ENCODE measurements at regions not wholly inside any gene's neighbourhood (a gene's known extent, or its start where the extent isn't known, plus 50 kb on each side); places are given as distances from the start of the nearest gene placed in this dataset.

DNA sequence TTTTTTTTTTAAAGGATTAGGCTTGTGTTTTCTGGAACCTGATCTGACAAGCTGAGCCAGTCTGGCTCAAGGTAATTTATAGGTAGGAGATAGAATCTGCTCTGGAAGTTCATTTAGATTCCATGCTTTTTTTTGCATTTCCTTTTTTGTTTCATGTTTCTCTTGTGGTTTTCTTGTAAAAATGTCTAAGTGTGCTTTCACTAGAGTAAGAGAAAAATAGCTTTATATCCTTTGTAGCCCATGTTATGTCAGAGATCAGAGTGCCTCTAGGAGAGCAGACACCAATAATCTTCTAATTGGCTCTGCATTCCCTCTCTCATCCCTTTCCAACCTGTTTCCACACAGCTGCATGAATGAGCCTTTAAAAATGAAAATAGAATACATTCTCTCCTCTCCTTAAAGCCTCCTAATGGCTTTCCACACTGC lies 389.8 kb upstream of the KCNMB2 start:
- ATAC-seq, result peak; percentile 27; the same call in 1 of the 3 replicates
- TF ChIP-seq ZC3H10 (CRISPR knock-in tag; IDR thresholded peaks at IDR 0.05), result no peak
- peak; percentile 61; the same call in 1 of the 2 replicates for TF ChIP-seq ISL1 (CRISPR knock-in tag; IDR thresholded peaks at IDR 0.05)

GRCh38 chr3:178147001-178147400 lies 389.2 kb upstream of the KCNMB2 start:
- TF ChIP-seq ZNF70 (CRISPR knock-in tag; IDR thresholded peaks at IDR 0.05), result no peak
- no peak for TF ChIP-seq ARNTL (CRISPR knock-in tag; IDR thresholded peaks at IDR 0.05; ENCODE audit: borderline replicate concordance, low read depth)
- TF ChIP-seq BACH2 (CRISPR knock-in tag; IDR thresholded peaks at IDR 0.05; ENCODE audit: borderline replicate concordance), result no peak
- no peak for TF ChIP-seq ZNF565 (CRISPR knock-in tag; conservative IDR thresholded peaks at IDR 0.05; ENCODE audit: low read depth)
- TF ChIP-seq OSR1 (CRISPR knock-in tag; IDR thresholded peaks at IDR 0.05), result no peak
- TF ChIP-seq ZNF8 (CRISPR knock-in tag; IDR thresholded peaks at IDR 0.05), result no peak
- TF ChIP-seq ESRRG (CRISPR knock-in tag; IDR thresholded peaks at IDR 0.05), result no peak
- no peak for TF ChIP-seq GLIS3 (CRISPR knock-in tag; IDR thresholded peaks at IDR 0.05)
- no peak for TF ChIP-seq TOX (CRISPR knock-in tag; IDR thresholded peaks at IDR 0.05; ENCODE audit: borderline replicate concordance)
- TF ChIP-seq ZFP3 (CRISPR knock-in tag; IDR thresholded peaks at IDR 0.05), result no peak
- TF ChIP-seq SNAI2 (CRISPR knock-in tag; IDR thresholded peaks at IDR 0.05), result no peak
- TF ChIP-seq, protein P1, sequence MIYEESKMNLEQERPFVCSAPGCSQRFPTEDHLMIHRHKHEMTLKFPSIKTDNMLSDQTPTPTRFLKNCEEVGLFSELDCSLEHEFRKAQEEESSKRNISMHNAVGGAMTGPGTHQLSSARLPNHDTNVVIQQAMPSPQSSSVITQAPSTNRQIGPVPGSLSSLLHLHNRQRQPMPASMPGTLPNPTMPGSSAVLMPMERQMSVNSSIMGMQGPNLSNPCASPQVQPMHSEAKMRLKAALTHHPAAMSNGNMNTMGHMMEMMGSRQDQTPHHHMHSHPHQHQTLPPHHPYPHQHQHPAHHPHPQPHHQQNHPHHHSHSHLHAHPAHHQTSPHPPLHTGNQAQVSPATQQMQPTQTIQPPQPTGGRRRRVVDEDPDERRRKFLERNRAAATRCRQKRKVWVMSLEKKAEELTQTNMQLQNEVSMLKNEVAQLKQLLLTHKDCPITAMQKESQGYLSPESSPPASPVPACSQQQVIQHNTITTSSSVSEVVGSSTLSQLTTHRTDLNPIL (CRISPR knock-in tag; IDR thresholded peaks at IDR 0.05; ENCODE audit: low read depth), result no peak
- no peak for TF ChIP-seq ZFP30 (CRISPR knock-in tag; IDR thresholded peaks at IDR 0.05)
- TF ChIP-seq CSRNP3 (CRISPR knock-in tag; IDR thresholded peaks at IDR 0.05), result no peak
- TF ChIP-seq TCF4 (CRISPR knock-in tag; IDR thresholded peaks at IDR 0.05; ENCODE audit: borderline replicate concordance), result no peak
- TF ChIP-seq, protein P2, sequence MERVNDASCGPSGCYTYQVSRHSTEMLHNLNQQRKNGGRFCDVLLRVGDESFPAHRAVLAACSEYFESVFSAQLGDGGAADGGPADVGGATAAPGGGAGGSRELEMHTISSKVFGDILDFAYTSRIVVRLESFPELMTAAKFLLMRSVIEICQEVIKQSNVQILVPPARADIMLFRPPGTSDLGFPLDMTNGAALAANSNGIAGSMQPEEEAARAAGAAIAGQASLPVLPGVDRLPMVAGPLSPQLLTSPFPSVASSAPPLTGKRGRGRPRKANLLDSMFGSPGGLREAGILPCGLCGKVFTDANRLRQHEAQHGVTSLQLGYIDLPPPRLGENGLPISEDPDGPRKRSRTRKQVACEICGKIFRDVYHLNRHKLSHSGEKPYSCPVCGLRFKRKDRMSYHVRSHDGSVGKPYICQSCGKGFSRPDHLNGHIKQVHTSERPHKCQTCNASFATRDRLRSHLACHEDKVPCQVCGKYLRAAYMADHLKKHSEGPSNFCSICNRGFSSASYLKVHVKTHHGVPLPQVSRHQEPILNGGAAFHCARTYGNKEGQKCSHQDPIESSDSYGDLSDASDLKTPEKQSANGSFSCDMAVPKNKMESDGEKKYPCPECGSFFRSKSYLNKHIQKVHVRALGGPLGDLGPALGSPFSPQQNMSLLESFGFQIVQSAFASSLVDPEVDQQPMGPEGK (CRISPR knock-in tag; IDR thresholded peaks at IDR 0.05; ENCODE audit: borderline replicate concordance), result no peak
- ATAC-seq, result no peak

- TF ChIP-seq, protein P3, sequence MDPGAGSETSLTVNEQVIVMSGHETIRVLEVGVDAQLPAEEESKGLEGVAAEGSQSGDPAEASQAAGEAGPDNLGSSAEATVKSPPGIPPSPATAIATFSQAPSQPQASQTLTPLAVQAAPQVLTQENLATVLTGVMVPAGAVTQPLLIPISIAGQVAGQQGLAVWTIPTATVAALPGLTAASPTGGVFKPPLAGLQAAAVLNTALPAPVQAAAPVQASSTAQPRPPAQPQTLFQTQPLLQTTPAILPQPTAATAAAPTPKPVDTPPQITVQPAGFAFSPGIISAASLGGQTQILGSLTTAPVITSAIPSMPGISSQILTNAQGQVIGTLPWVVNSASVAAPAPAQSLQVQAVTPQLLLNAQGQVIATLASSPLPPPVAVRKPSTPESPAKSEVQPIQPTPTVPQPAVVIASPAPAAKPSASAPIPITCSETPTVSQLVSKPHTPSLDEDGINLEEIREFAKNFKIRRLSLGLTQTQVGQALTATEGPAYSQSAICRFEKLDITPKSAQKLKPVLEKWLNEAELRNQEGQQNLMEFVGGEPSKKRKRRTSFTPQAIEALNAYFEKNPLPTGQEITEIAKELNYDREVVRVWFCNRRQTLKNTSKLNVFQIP (CRISPR knock-in tag; IDR thresholded peaks at IDR 0.05; ENCODE audit: borderline replicate concordance, low read depth), result no peak
- TF ChIP-seq RARB (CRISPR knock-in tag; IDR thresholded peaks at IDR 0.05) (no peak), CSDC2 (CRISPR knock-in tag; IDR thresholded peaks at IDR 0.05) (no peak), ARNTL (CRISPR knock-in tag; IDR thresholded peaks at IDR 0.05; ENCODE audit: borderline replicate concordance, low read depth) (no peak), GLIS3 (CRISPR knock-in tag; IDR thresholded peaks at IDR 0.05) (no peak), ZNF565 (CRISPR knock-in tag; conservative IDR thresholded peaks at IDR 0.05; ENCODE audit: low read depth) (no peak), ZFP30 (CRISPR knock-in tag; IDR thresholded peaks at IDR 0.05) (no peak), TCF4 (CRISPR knock-in tag; IDR thresholded peaks at IDR 0.05; ENCODE audit: borderline replicate concordance) (no peak), PPARA (CRISPR knock-in tag; IDR thresholded peaks at IDR 0.05; ENCODE audit: borderline replicate concordance) (no peak), SNAI2 (CRISPR knock-in tag; IDR thresholded peaks at IDR 0.05) (no peak), ZC3H10 (CRISPR knock-in tag; IDR thresholded peaks at IDR 0.05) (no peak), CSRNP3 (CRISPR knock-in tag; IDR thresholded peaks at IDR 0.05) (no peak)
- TF ChIP-seq, protein P2 (CRISPR knock-in tag; IDR thresholded peaks at IDR 0.05; ENCODE audit: borderline replicate concordance), result no peak
These were observed 384.0 kb upstream of the KCNMB2 start for GRCh38 chr3:178152031-178152806.

More at GRCh38 chr3:178152031-178152806, 384.0 kb upstream of the KCNMB2 start:
- ATAC-seq, result peak; percentile 40; the same call in 1 of the 3 replicates

Data from SK-N-SH treated with all-trans-retinoic acid at 6 μM for 48 hours (cell line).